H1 (cell line): ENCODE measurements at regions not wholly inside any gene's neighbourhood (a gene's known extent, or its start where the extent isn't known, plus 50 kb on each side); places are given as distances from the start of the nearest gene placed in this dataset.

ENCODE experiments used
- CTCF ChIA-PET: fragments of 300-600 bp; sonication (Branson Sonifier 250); formaldehyde crosslinking; loops from one replicate; lab custom pipeline; 2021; ENCODE audit not compliant: partially characterized antibody; lab: Charles Lee
- POLR2A ChIA-PET: fragments of 300-600 bp; sonication (Branson Sonifier 250); formaldehyde crosslinking; loops from one replicate; lab custom pipeline; 2021; ENCODE audit warnings: inconsistent platforms; ENCODE audit not compliant: partially characterized antibody; lab: Charles Lee
- DNase-seq, 2 experiments: peaks; one replicate each; pipeline versions ENCODE4 v3.0.0 to v3.0.0-alpha.2; 2010 to 2022; ENCODE audit warnings: low spot score in 2 of 2, low read depth in 1 of 2, mixed read lengths in 1 of 2
- FAIRE-seq: peaks from 2 replicates; lab custom pipeline; 2011; peaks lifted over from hg19 to GRCh38; lab: Jason Lieb, UNC
- H2AFZ ChIP-seq: 2 replicates; pipeline ENCODE4 v1.8.1; 2012; ENCODE audit warnings: low read length, inconsistent platforms
- H2AK5ac ChIP-seq: 2 replicates; pipeline ENCODE4 v1.6.1; 2013; ENCODE audit warnings: low read depth, low read length
- H2BK120ac ChIP-seq: replicated peaks from 2 replicates; pipeline ENCODE3; 2013; ENCODE audit warnings: low read depth, low read length, inconsistent platforms
- H2BK12ac ChIP-seq: 2 replicates; pipeline ENCODE4 v1.6.1; 2013; ENCODE audit warnings: low read depth, low read length
- H2BK15ac ChIP-seq: 2 replicates; pipeline ENCODE4 v1.6.1; 2013; ENCODE audit warnings: low read length
- H2BK20ac ChIP-seq: 2 replicates; pipeline ENCODE4 v1.6.1; 2013; ENCODE audit warnings: low read length
- H2BK5ac ChIP-seq: 2 replicates; pipeline ENCODE4 v1.6.1; 2013; ENCODE audit warnings: low read depth, low read length
- H3K14ac ChIP-seq: 2 replicates; pipeline ENCODE4 v1.6.1; 2013; ENCODE audit warnings: inconsistent platforms; ENCODE audit not compliant: insufficient read length
- H3K18ac ChIP-seq: 2 replicates; pipeline ENCODE4 v1.6.1; 2013; ENCODE audit warnings: low read length; ENCODE audit errors: extremely low read depth
- H3K23ac ChIP-seq: 2 replicates; pipeline ENCODE4 v1.6.1; 2013; ENCODE audit warnings: inconsistent platforms; ENCODE audit not compliant: insufficient read length
- H3K23me2 ChIP-seq: 2 replicates; pipeline ENCODE4 v1.6.1; 2013; ENCODE audit warnings: low read depth, low read length
- H3K27ac ChIP-seq: 2 replicates; pipeline ENCODE4 v1.6.1; 2011; ENCODE audit warnings: low read depth, low read length, inconsistent platforms
- H3K27me3 ChIP-seq, 4 experiments: replicated peaks in 1 of 4; 1 replicate in 1 of 4; 2 replicates in 3 of 4; pipeline versions ENCODE4 v1.6.1 to v1.8.1; 2011 to 2013; ENCODE audit warnings: low read length in 3 of 4, mild to moderate bottlenecking in 3 of 4, inconsistent platforms in 2 of 4, mixed read lengths in 2 of 4, moderate library complexity in 1 of 4; ENCODE audit not compliant: control insufficient read depth in 3 of 4, insufficient read depth in 3 of 4; ENCODE audit errors: extremely low read depth in 1 of 4
- H3K36me3 ChIP-seq, 4 experiments: 2 replicates each; pipeline versions ENCODE4 v1.6.1 to v1.8.1; 2011 to 2013; ENCODE audit warnings: mild to moderate bottlenecking in 4 of 4, low read length in 3 of 4, moderate library complexity in 2 of 4, control low read depth in 1 of 4, inconsistent platforms in 1 of 4; ENCODE audit not compliant: insufficient read depth in 4 of 4, control insufficient read depth in 2 of 4
- H3K4ac ChIP-seq: replicated peaks from 2 replicates; pipeline ENCODE3; 2013; ENCODE audit warnings: low read length, low read depth, mixed read lengths, inconsistent platforms; ENCODE audit not compliant: insufficient read length
- H3K4me1 ChIP-seq, 4 experiments: replicated peaks in 1 of 4; 1 replicate in 1 of 4; 2 replicates in 3 of 4; pipeline versions ENCODE4 v1.6.1 to v1.8.1; 2011 to 2013; ENCODE audit warnings: low read length in 3 of 4, inconsistent platforms in 2 of 4, mixed read lengths in 1 of 4; ENCODE audit not compliant: insufficient read depth in 4 of 4, control insufficient read depth in 3 of 4
- H3K4me2 ChIP-seq, 2 experiments: 2 replicates each; pipeline versions ENCODE4 v1.6.1 to v1.8.1; 2011 to 2013; ENCODE audit warnings: low read depth in 2 of 2, low read length in 2 of 2, control low read depth in 1 of 2, inconsistent platforms in 1 of 2, mild to moderate bottlenecking in 1 of 2; ENCODE audit not compliant: insufficient read depth in 1 of 2
- H3K4me3 ChIP-seq, 4 experiments: fragments of 200-600, 300-600 bp in 1 of 4; sonication (generic), shearing (Covaris generic), sonication (Bioruptor Twin) in 1 of 4; 2 replicates each; pipeline versions ENCODE4 v1.5.1 to v1.8.1; 2011 to 2016; ENCODE audit warnings: low read length in 4 of 4, low read depth in 3 of 4, control low read depth in 2 of 4, inconsistent platforms in 2 of 4, mild to moderate bottlenecking in 2 of 4, mixed read lengths in 1 of 4, moderate library complexity in 1 of 4; ENCODE audit not compliant: insufficient read depth in 2 of 4; ENCODE audit errors: extremely low read depth in 1 of 4
- H3K56ac ChIP-seq: replicated peaks from 2 replicates; pipeline ENCODE3; 2013; ENCODE audit warnings: low read depth, mild to moderate bottlenecking, mixed read lengths, low read length, inconsistent platforms; ENCODE audit not compliant: insufficient read length
- H3K79me1 ChIP-seq: 2 replicates; pipeline ENCODE4 v1.6.1; 2013; ENCODE audit warnings: low read depth, low read length, control low read depth
- H3K79me2 ChIP-seq, 2 experiments: 2 replicates each; pipeline versions ENCODE4 v1.6.1 to v1.8.1; 2012 to 2013; ENCODE audit warnings: low read length in 2 of 2, mild to moderate bottlenecking in 2 of 2, inconsistent platforms in 1 of 2; ENCODE audit not compliant: insufficient read depth in 2 of 2, control insufficient read depth in 1 of 2
- H3K9ac ChIP-seq, 4 experiments: replicated peaks in 1 of 4; 1 replicate in 1 of 4; 2 replicates in 3 of 4; pipeline versions ENCODE4 v1.6.1 to v1.8.1; 2011 to 2013; ENCODE audit warnings: low read depth in 3 of 4, low read length in 3 of 4, control low read depth in 2 of 4, mild to moderate bottlenecking in 2 of 4, moderate library complexity in 2 of 4, inconsistent platforms in 1 of 4; ENCODE audit errors: extremely low read depth in 1 of 4
- H3K9me3 ChIP-seq, 2 experiments: 2 replicates each; pipeline versions ENCODE4 v1.6.1 to v1.8.1; 2012 to 2013; ENCODE audit warnings: mild to moderate bottlenecking in 2 of 2, moderate library complexity in 2 of 2, control low read depth in 1 of 2, inconsistent platforms in 1 of 2, low read depth in 1 of 2, low read length in 1 of 2, mixed read lengths in 1 of 2; ENCODE audit not compliant: insufficient read depth in 2 of 2
- H4K20me1 ChIP-seq, 2 experiments: replicated peaks in 1 of 2; 2 replicates each; pipeline versions ENCODE3 to v1.8.1; 2011 to 2013; ENCODE audit warnings: inconsistent platforms in 2 of 2, low read length in 2 of 2, mild to moderate bottlenecking in 1 of 2; ENCODE audit not compliant: insufficient read depth in 2 of 2, control insufficient read depth in 1 of 2
- H4K5ac ChIP-seq: 2 replicates; pipeline ENCODE4 v1.6.1; 2013; ENCODE audit warnings: low read length, low read depth, mixed read lengths, inconsistent platforms; ENCODE audit not compliant: insufficient read length
- H4K8ac ChIP-seq: 2 replicates; pipeline ENCODE4 v1.8.0; 2013; ENCODE audit warnings: mild to moderate bottlenecking, moderate library complexity, low read length, inconsistent platforms; ENCODE audit not compliant: insufficient read depth; ENCODE audit errors: extremely low read depth
- H4K91ac ChIP-seq: replicated peaks from 2 replicates; pipeline ENCODE3; 2013; ENCODE audit warnings: low read length, mixed read lengths, inconsistent platforms; ENCODE audit not compliant: insufficient read length
- CTBP2 ChIP-seq: IDR thresholded peaks from 2 replicates; pipeline ENCODE4 v1.7.0; 2011; ENCODE audit warnings: borderline replicate concordance, mild to moderate bottlenecking, moderate library complexity, mixed read lengths, low read length; ENCODE audit not compliant: insufficient read depth, insufficient read length
- CTCF ChIP-seq, 3 experiments: IDR thresholded peaks; 1 replicate in 2 of 3; 2 replicates in 1 of 3; pipeline versions ENCODE4 v1.5.1 to v1.6.1; 2011; ENCODE audit warnings: low read length in 3 of 3, mild to moderate bottlenecking in 3 of 3, inconsistent platforms in 2 of 3, low read depth in 1 of 3, moderate library complexity in 1 of 3; ENCODE audit not compliant: insufficient read depth in 1 of 3; ENCODE audit errors: control extremely low read depth in 1 of 3
- EGR1 ChIP-seq: IDR thresholded peaks from 2 replicates; pipeline ENCODE4 v1.6.1; 2011; ENCODE audit warnings: low read depth, low read length, borderline replicate concordance
- KDM4A ChIP-seq: IDR thresholded peaks from one replicate; pipeline ENCODE4 v1.7.1; 2012; ENCODE audit warnings: low read depth, mild to moderate bottlenecking, moderate library complexity, low read length, inconsistent platforms; ENCODE audit not compliant: severe bottlenecking
- MAFK ChIP-seq: IDR thresholded peaks from 2 replicates; pipeline ENCODE4 v1.6.1; 2012; ENCODE audit warnings: low read depth, mild to moderate bottlenecking, improper control_type of control experiment, low read length
- POLR2AphosphoS5 ChIP-seq: IDR thresholded peaks from 2 replicates; pipeline ENCODE4 v1.6.1; 2011; ENCODE audit warnings: low read depth, low read length
- WGBS, 2 experiments: shearing (Covaris generic) in 1 of 2; methylation state at CpG; one replicate each; pipeline versions ENCODE4 v1.1.6 to v1.1.7; 2013 to 2015; ENCODE audit warnings: low lambda C conversion rate in 2 of 2, mixed read lengths in 2 of 2, inconsistent platforms in 1 of 2, low coverage in 1 of 2, missing lambda C conversion rate in 1 of 2; ENCODE audit not compliant: insufficient replicate concordance in 2 of 2, insufficient coverage in 1 of 2, insufficient read length in 1 of 2; ENCODE audit errors: extremely low coverage in 1 of 2, missing lambda C conversion rate in 1 of 2; 5-methylcytosine and 5-hydroxymethylcytosine counted together

- H3K23ac ChIP-seq, result no peak overlapping the region
- H3K36me3 ChIP-seq, result no peaks in the 10 kb centered on the region; a peak in 1 of 8 replicates
- CTCF ChIA-PET, result interaction anchor here (0.9 to 1.3 kb wide), 3 partner anchors 21 to 269 kb away, joined by 3 to 4 read pairs (median 3); no protein-coding TSS in a partner anchor
- H3K9ac ChIP-seq, result no peak overlapping the region
- no peak overlapping the region for H2BK20ac ChIP-seq
- H3K18ac ChIP-seq, result no peak overlapping the region
- no peak overlapping the region for H4K91ac ChIP-seq
- H3K4ac ChIP-seq, result no peak overlapping the region
- H3K9me3 ChIP-seq, result peaks cover 0 to 9% of the 10 kb centered on the region in 2 experiments; a peak in 1 of 4 replicates
- no peak overlapping the region for H2AK5ac ChIP-seq
- no peak overlapping the region for H3K14ac ChIP-seq
- no peaks in the 10 kb centered on the region for H4K20me1 ChIP-seq
- POLR2A ChIA-PET, result interaction anchor here (0.7 to 1.3 kb wide), 2 partner anchors 16 to 24 kb away, joined by 3 to 6 read pairs; no protein-coding TSS in a partner anchor
- H2BK12ac ChIP-seq, result no peak overlapping the region
- no peak overlapping the region for H4K5ac ChIP-seq
- H3K23me2 ChIP-seq, result no peaks in the 10 kb centered on the region
- H3K79me1 ChIP-seq, result no peaks in the 10 kb centered on the region; the same call in 1 of the 2 replicates
- WGBS, 2 experiments, result 90% methylated on average over 4 of the region's 4 CpGs; no CpG with 5 or more reads in 1 of the 2 experiments
- no peak overlapping the region for H2BK5ac ChIP-seq
- peaks cover 0 to 3% (median 0%) of the 10 kb centered on the region in 4 experiments; a peak in 1 of 7 replicates for H3K4me1 ChIP-seq
- no peak for DNase-seq
- no peak overlapping the region for H2BK120ac ChIP-seq
- H3K56ac ChIP-seq, result no peak overlapping the region
- H3K4me2 ChIP-seq, result no peak overlapping the region
- TF ChIP-seq CTCF (IDR thresholded peaks at IDR 0.05; ENCODE audit: control extremely low read depth in 1 of 3, insufficient read depth in 1 of 3, low read depth in 1 of 3, low read length in 3 of 3) (no peak), CTBP2 (no peak), KDM4A (no peak), EGR1 (no peak), POLR2AphosphoS5 (no peak), MAFK (no peak)
- TF ChIP-seq, all 59 proteins: peak for 0
- H2BK15ac ChIP-seq, result no peak overlapping the region
- H3K79me2 ChIP-seq, result peaks cover 0 to 57% of the 10 kb centered on the region in 2 experiments; a peak in 2 of 4 replicates
- H4K8ac ChIP-seq, result no peak overlapping the region
- H3K4me3 ChIP-seq, result no peak overlapping the region
- H3K27me3 ChIP-seq, result no peaks in the 10 kb centered on the region
- H2AFZ ChIP-seq, result no peak overlapping the region
- no peak for FAIRE-seq
- H3K27ac ChIP-seq, result no peak overlapping the region
These were observed 482.7 kb upstream of the RGS6 start for GRCh38 chr14:71449316-71450055.
